CD4-positive, alpha-beta T cell treated with Interleukin-4 for 1 hour (primary cell): ENCODE measurements at regions not wholly inside any gene's neighbourhood (a gene's known extent, or its start where the extent isn't known, plus 50 kb on each side); places are given as distances from the start of the nearest gene placed in this dataset.
"Not testable (repeated sequence)": the region's sequence is repeated elsewhere in the genome, so short reads cannot be mapped to it uniquely, and the experiment has no call there.

Experiments used
- DNase-seq, 2 donors: peaks; one replicate each; pipeline ENCODE4 v3.0.0-alpha.2; 2020 to 2022

DNA sequence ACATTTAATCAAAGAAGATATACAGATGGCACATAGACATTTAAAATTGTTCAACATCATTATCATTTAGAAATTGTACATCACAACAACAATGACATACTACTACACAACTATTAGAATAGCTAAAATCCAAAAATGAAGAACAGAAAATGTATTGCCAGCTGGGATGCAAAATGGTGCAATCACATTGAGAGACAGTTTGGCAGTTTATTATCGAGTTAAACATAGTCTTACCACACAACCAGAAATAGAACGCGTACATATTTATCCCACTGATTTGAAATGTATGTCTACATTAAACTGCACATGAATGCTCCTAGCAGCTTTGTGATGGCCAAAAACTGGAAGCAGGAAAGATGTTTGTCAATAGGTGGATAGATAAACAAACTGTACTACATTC, 791.5 kb upstream of the MGAT4C start:
- no peak for DNase-seq

- DNase-seq = no peak
Measured at GRCh38 chr12:87039536-87039935, 783.3 kb upstream of the MGAT4C start.

GRCh38 chr12:87038098-87038497, 781.9 kb upstream of the MGAT4C start:
- DNase-seq = no peak

DNA sequence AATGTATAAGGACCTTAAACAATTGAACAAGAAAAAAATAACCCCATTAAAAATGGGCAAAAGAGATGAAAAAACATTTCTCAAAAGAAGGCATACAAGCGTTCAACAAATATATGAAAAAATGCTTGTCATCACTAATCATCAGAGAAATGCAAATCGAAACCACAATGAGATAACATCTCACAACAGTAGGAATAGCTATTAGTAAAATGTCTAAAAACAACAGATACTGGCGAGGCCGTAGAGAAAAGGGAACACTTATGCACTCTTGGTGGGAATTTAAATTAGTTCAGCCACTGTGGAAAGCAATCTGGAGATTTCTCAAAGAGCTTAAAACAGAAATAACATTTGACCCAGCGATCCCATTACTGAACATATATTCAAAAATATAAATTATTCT, 769.8 kb upstream of the MGAT4C start:
- DNase-seq = no peak

DNA sequence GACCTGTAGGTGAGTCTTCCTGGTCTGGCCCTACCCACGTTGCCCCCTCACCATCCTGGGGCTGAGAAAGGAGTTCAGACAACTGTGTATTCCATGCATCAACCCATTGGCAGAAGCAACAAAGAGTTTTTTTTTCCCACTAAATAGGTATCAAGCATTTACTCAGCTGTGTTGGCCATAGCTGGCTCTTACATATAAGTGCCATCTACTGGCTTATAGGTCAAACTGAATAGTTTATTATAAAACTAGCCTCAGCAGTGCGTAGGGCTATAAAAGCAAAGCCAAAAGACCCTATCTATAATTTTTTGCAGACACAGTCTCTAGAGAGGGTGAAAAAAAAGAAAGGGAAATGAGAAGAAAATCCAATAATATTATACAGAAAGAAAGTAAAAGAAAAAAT, 765.2 kb upstream of the MGAT4C start:
- no peak for DNase-seq

DNA sequence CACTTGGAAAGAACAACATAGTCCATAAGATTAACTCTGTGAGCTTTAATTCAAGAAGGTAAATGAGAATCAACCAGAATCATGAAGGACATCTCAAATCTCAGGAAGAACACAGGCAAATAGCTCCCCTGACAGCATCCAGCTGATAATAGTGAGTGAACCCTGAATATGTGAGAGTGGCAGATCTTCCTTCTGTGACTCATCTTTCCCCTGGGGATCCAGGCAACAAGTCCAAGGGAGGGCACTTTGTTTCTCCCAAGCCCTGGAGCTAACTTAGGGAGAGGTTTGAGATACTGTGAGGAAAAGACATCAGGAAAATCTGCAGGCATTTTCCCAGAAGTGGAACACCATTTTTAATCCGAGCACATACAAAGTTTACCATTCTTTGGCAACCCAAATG, 763.9 kb upstream of the MGAT4C start:
- DNase-seq = no peak

GRCh38 chr12:87015352-87015751, 759.2 kb upstream of the MGAT4C start:
- DNase-seq = no peak

DNA sequence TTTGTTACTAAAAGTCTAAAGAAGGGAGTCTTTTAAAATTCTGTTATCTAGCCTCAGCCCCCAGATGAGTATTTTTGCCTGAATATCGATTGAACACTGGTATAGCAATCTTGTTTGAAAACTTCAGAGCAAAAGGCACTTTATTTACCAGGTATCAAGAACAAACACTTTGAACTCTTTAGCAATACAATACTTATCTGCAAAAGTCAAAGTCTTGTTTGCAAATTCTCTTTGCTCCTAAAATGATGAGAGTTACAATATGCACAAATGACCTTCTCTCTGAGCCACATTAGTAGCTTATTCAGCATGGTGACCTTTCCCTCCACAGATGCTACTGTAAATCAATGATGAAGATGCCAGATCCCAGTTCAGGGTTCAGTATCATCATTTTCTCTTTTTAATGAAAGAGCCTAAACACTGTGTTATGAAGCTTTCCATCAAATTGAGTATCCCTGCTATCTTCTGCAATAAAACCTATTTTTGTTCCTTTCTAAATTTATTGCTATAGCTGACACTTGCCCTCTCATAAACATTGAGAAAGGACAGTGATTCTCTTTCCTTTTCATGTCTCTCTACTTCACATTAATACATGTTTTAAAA, 752.7 kb upstream of the MGAT4C start:
- no peak for DNase-seq

GRCh38 chr12:87001102-87001501, 744.9 kb upstream of the MGAT4C start:
- no peak for DNase-seq

GRCh38 chr12:86985298-86985697, 729.1 kb upstream of the MGAT4C start:
- DNase-seq = no peak

GRCh38 chr12:86970595-86970994, 714.4 kb upstream of the MGAT4C start:
- not testable (repeated sequence) for DNase-seq

GRCh38 chr12:86959766-86960458, 703.7 kb upstream of the MGAT4C start:
- no peak for DNase-seq

- DNase-seq = no peak
Measured at GRCh38 chr12:86950444-86950843, 694.3 kb upstream of the MGAT4C start.

GRCh38 chr12:86950043-86950442, 693.9 kb upstream of the MGAT4C start:
- no peak for DNase-seq

- DNase-seq = no peak
Measured at GRCh38 chr12:86948851-86949250, 692.7 kb upstream of the MGAT4C start.

- no peak for DNase-seq
Measured at GRCh38 chr12:86945685-86946196, 689.5 kb upstream of the MGAT4C start.

DNA sequence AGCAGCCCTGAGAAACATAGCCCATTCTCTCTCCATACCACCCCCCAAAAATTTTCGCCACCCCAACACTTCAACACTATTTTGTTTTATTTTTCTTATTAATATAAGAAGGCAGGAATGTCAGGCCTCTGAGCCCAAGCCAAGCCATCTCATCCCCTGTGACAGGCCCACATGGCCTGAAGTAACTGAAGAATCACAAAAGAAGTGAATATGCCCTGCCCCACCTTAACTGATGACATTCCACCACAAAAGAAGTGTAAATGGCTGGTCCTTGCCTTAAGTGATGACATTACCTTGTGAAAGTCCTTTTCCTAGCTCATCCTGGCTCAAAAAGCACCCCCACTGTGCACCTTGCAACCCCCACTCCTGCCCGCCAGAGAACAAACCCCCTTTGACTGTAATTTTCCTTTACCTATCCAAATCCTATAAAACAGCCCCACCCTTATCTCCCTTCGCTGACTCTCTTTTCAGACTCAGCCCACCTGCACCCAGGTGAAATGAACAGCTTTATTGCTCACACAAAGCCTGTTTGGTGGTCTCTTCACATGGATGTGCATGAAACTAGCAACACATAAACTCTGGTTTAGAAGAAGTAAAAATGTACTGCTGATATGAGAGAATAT, 688.1 kb upstream of the MGAT4C start:
- not testable (repeated sequence) for DNase-seq

DNA sequence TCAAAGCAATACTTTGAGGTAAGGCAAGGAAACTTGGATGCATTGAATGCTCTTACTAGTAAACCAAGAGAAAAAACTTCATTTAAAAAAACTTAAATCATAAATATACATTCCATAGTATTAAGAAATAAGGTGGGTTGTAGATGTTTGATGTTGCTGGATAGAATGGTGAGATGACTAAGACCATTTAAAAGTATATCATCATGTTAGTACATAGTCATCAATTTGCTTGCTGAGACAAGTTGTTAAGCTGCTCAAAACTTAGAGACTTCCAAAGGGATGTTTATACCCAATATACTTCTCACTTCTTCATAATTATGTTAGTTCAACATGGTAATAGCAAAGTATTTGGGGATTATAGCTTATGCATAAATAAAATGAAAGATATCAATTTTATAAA, 675.5 kb upstream of the MGAT4C start:
- no peak for DNase-seq

DNA sequence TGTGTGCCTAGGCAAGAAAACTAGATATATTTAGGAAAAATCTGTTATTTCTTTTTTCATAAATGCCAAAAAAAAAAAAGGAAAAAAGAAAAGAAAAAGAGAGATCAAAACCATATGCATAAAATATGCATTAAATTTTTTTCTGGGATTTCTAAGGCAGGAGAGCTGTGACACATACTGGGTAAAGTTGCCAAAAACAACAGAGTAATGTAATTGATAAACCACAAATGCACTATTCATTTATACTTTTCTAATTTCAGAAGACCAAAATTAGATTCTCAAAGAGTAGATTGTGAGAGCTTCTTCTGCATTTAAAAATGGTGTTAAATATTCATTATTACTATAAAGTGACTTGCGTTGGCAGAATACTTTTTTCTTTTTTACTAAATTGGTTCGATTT, 673.8 kb upstream of the MGAT4C start:
- DNase-seq = no peak

- DNase-seq = no peak
Measured at GRCh38 chr12:86917121-86917520, 660.9 kb upstream of the MGAT4C start.

- DNase-seq = no peak
Measured at GRCh38 chr12:86914721-86915120, 658.5 kb upstream of the MGAT4C start.

GRCh38 chr12:86911973-86912372, 655.8 kb upstream of the MGAT4C start:
- DNase-seq = no peak

- DNase-seq = no peak
Measured at GRCh38 chr12:86903159-86903558, 647.0 kb upstream of the MGAT4C start.

- no peak for DNase-seq
Measured at GRCh38 chr12:86860776-86861175, 604.6 kb upstream of the MGAT4C start.
